ENCODE measurements at regions not wholly inside any gene's neighbourhood (a gene's known extent, or its start where the extent isn't known, plus 50 kb on each side); places are given as distances from the start of the nearest gene placed in this dataset.
"Not testable (repeated sequence)": the region's sequence is repeated elsewhere in the genome, so short reads cannot be mapped to it uniquely, and the experiment has no call there.

GRCh38 chr5:121087560-121087959, 623.5 kb downstream of the PRR16 start:
- peaks cover 0 to 7% of the 10 kb centered on the region in 2 donors for H3K9me3 ChIP-seq
- H3K27ac ChIP-seq, result no peak overlapping the region
- intact Hi-C loops (cut with DNase I; ENCODE audit: low total_unique reads), result no loop called here
- no peak overlapping the region for H3K4me3 ChIP-seq
- no peaks in the 10 kb centered on the region for H3K36me3 ChIP-seq
- H3K27me3 ChIP-seq, result no peaks in the 10 kb centered on the region
- TF ChIP-seq POLR2AphosphoS5 (IDR thresholded peaks at IDR 0.05), result no peak
- no peak for TF ChIP-seq POLR2A (IDR thresholded peaks at IDR 0.05)
- TF ChIP-seq CTCF (IDR thresholded peaks at IDR 0.05), result no peak
- DNase-seq (ENCODE audit: low spot score in 2 of 2), result no peak
- no peaks in the 10 kb centered on the region for H3K4me1 ChIP-seq

GRCh38 chr5:121088341-121088740, 624.2 kb downstream of the PRR16 start:
- H3K36me3 ChIP-seq, result no peaks in the 10 kb centered on the region
- intact Hi-C loops (cut with DNase I; ENCODE audit: low total_unique reads), result no loop called here
- H3K9me3 ChIP-seq, result peaks cover 0 to 7% of the 10 kb centered on the region in 2 donors
- no peak for DNase-seq (ENCODE audit: low spot score in 2 of 2)
- H3K4me3 ChIP-seq, result no peak overlapping the region
- no peak overlapping the region for H3K27ac ChIP-seq
- no peaks in the 10 kb centered on the region for H3K27me3 ChIP-seq
- H3K4me1 ChIP-seq, result no peaks in the 10 kb centered on the region
- no peak for TF ChIP-seq CTCF (IDR thresholded peaks at IDR 0.05)
- no peak for TF ChIP-seq POLR2A (IDR thresholded peaks at IDR 0.05)
- no peak for TF ChIP-seq POLR2AphosphoS5 (IDR thresholded peaks at IDR 0.05)

- Histone ChIP-seq H3K9me3 (peaks cover 0 to 7% of the 10 kb centered on the region in 2 donors), H3K4me1 (no peaks in the 10 kb centered on the region), H3K36me3 (no peaks in the 10 kb centered on the region), H3K27me3 (no peaks in the 10 kb centered on the region), H3K4me3 (no peak overlapping the region), H3K27ac (no peak overlapping the region)
- no peak for DNase-seq (ENCODE audit: low spot score in 2 of 2)
- TF ChIP-seq POLR2AphosphoS5 (IDR thresholded peaks at IDR 0.05) (no peak), POLR2A (IDR thresholded peaks at IDR 0.05) (no peak), CTCF (IDR thresholded peaks at IDR 0.05) (no peak)
- intact Hi-C loops (cut with DNase I; ENCODE audit: low total_unique reads), result no loop called here
Measured at GRCh38 chr5:121090822-121091221, 626.7 kb downstream of the PRR16 start.

GRCh38 chr5:121100931-121101330, 636.8 kb downstream of the PRR16 start:
- Histone ChIP-seq H3K9me3 (no peaks in the 10 kb centered on the region), H3K27me3 (no peaks in the 10 kb centered on the region), H3K4me3 (no peak overlapping the region), H3K36me3 (no peaks in the 10 kb centered on the region), H3K4me1 (no peaks in the 10 kb centered on the region), H3K27ac (no peak overlapping the region)
- intact Hi-C loops (cut with DNase I; ENCODE audit: low total_unique reads), result no loop called here
- DNase-seq (ENCODE audit: low spot score in 2 of 2), result no peak
- TF ChIP-seq POLR2A (IDR thresholded peaks at IDR 0.05) (no peak), CTCF (IDR thresholded peaks at IDR 0.05) (no peak), POLR2AphosphoS5 (IDR thresholded peaks at IDR 0.05) (no peak)

- Histone ChIP-seq H3K27ac (no peak overlapping the region), H3K36me3 (no peaks in the 10 kb centered on the region), H3K4me1 (no peaks in the 10 kb centered on the region), H3K27me3 (no peaks in the 10 kb centered on the region), H3K4me3 (no peak overlapping the region), H3K9me3 (no peaks in the 10 kb centered on the region)
- intact Hi-C loops (cut with DNase I; ENCODE audit: low total_unique reads), result no loop called here
- TF ChIP-seq CTCF (IDR thresholded peaks at IDR 0.05), result no peak
- no peak for TF ChIP-seq POLR2A (IDR thresholded peaks at IDR 0.05)
- no peak for DNase-seq (ENCODE audit: low spot score in 2 of 2)
Measured at GRCh38 chr5:121105921-121106320, 641.8 kb downstream of the PRR16 start.

- DNase-seq (ENCODE audit: low spot score in 2 of 2); intact Hi-C loops (cut with DNase I; ENCODE audit: low total_unique reads): not testable (repeated sequence)
Measured at GRCh38 chr5:121106721-121107690, 642.9 kb downstream of the PRR16 start.

More at GRCh38 chr5:121106721-121107690, 642.9 kb downstream of the PRR16 start:
- H3K27me3 ChIP-seq, H3K36me3 ChIP-seq, H3K9me3 ChIP-seq, H3K4me1 ChIP-seq, H3K27ac ChIP-seq, H3K4me3 ChIP-seq: not testable (repeated sequence)
